Stimulated activated CD8-positive, alpha-beta memory T cell treated with anti-CD3 and anti-CD28 coated beads, Interleukin-7, amount 100 ng/mL, for 24 hours (primary cell): ENCODE measurements at regions not wholly inside any gene's neighbourhood (a gene's known extent, or its start where the extent isn't known, plus 50 kb on each side); places are given as distances from the start of the nearest gene placed in this dataset.

ENCODE experiments used
- DNase-seq: peaks from one replicate; pipeline ENCODE4 v3.0.0-alpha.2; 2020; ENCODE audit warnings: low read depth

- DNase-seq = no peak
These were observed 178.0 kb downstream of the PRDM2 start for GRCh38 chr1:13878021-13878420.

- DNase-seq = no peak
These were observed 178.5 kb downstream of the PRDM2 start for GRCh38 chr1:13878451-13878850.

DNA sequence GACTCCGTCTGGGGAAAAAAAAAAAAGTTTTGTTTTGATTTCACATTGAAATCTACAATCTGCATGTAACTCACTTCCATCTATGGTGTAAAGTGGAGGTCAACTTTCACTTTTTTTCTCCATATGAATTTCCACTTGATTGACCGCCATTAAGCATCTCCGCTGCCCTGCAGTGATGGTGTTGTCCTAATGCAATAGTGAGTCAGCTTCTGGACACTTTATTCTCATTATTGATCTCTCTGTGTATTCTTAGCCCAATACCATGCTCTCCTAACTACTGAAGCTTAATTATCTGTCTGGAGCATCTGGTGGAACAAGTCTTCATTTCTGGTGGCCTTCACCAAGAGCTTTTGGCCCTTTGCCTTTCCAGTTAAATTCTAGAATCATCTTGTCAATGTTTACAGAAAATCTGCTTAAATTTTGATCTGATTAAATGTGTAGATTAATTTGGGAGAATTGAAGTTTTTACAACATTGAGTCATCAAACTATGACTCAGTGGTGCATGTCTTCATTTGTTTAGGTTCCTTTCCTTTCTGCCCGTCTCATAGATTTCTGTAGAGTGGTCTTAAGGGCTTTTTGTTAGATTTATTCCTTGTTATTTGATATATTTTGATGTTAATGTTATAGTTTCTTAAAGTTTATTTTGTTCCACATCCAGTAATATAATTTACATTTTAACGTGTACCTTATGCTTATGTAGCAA is 181.5 kb downstream of the PRDM2 start:
- DNase-seq = no peak

- no peak for DNase-seq
These were observed 188.5 kb downstream of the PRDM2 start for GRCh38 chr1:13888351-13888986.

DNA sequence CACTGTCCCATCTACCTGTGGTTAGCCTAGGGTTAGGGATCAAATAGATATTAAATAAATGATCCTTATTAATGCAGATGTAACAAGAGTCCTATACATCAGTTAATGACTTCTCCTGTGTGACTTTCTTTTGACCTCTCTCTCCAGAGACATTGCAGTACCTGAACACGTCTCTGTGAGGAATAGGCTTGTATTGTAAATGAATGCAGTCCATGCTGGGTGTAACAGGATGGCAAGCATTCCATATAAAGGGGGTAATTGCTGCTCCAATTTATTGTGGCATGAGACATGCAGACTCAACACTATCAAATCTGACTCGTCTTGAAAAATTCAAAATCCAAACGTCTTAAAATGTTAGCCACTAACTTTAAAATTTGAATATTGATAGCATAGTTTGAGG is 189.5 kb downstream of the PRDM2 start:
- no peak for DNase-seq

- DNase-seq = no peak
These were observed 190.8 kb downstream of the PRDM2 start for GRCh38 chr1:13890766-13891165.

DNA sequence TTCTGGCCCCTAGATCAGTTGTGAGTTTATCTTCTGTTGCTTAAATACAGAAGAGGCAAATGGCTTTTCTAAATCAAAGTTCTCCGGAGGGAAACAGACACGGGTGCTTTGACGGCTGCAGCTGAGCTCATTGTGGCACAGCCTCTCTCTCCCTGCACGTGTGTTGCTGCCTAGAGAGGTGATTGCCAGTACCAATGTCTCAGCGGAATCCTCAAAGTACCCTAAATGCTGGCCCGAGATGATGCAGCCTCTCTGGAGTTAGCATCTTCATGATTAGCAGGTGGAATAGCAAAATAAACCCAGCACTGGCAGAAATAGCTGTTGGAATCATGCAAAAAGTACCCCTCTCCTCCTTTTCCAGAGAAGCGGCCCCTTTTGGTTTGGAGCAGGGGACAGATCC is 192.2 kb downstream of the PRDM2 start:
- DNase-seq = no peak

DNA sequence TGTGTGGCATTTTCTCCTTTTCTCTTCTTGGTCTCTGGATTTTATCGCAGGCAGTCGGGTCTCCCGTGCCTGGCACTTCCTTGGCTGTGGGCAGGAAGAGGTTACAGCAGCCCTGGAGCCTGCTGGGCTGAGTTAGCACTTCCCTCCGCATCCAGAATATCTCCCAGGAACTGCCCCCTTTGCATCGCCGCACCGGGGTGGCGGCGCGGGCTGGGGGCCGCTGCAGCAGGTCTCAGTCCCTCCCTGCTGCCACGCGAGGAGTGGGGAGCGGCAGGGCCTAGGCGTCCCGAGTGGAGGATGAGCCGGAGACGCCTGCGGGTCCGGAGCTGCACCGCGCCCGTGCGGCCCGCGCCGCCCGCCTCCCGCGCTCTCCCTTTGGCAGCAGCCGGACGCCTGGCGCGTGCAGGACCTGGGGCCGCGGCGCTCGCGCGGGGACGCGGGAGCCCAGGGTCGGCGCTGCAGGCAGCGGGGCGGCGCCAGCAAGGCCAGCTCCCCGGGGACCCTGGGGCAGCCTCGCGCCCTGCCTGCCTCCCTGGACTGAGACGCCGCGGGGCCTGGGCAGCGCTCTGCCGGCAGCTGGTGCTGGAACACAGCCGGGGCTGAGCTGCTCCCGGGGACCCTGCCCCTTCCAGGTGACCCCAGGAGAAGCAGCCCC is 192.8 kb downstream of the PRDM2 start:
- DNase-seq = no peak

GRCh38 chr1:13893409-13893821 is 193.4 kb downstream of the PRDM2 start:
- no peak for DNase-seq

DNA sequence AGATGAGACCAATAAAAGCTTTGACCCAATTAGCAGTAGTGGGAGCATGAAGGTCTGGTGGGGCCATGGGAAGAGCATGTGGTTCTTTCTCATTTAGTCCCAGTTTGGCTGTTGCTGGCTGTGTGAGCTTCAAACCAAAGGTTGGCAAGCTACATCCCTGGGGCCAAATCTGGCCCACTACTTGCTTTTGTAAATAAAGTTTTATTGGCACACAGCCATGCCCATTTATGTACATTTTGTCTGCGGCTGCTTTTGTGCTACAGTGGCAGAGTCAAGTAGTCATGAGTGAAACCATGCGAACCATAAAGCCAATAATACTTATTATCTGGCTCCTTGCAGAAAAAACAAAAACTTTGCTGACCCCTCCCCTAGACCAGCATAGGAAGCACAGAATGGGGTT is 196.9 kb downstream of the PRDM2 start:
- no peak for DNase-seq

- no peak for DNase-seq
These were observed 198.4 kb downstream of the PRDM2 start for GRCh38 chr1:13898406-13898805.

DNA sequence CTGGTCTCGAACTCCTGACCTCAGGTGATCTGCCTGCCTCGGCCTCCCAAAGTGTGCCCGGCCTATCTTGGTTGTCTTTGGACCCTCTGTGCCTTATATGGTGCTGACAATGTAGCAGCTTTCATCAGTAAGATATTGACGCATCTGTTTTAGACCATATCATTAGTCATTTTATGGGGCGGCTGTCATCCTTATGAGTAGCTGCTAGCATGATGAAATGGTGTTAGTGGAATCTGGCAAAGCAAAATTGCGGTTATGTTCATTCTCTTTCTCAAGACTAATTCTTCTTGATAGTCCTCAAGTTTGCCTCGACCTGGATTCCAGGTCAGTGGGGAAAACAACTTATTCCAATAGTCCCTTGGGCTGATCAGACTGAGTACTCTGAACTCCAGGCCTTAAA is 199.9 kb downstream of the PRDM2 start:
- no peak for DNase-seq

DNA sequence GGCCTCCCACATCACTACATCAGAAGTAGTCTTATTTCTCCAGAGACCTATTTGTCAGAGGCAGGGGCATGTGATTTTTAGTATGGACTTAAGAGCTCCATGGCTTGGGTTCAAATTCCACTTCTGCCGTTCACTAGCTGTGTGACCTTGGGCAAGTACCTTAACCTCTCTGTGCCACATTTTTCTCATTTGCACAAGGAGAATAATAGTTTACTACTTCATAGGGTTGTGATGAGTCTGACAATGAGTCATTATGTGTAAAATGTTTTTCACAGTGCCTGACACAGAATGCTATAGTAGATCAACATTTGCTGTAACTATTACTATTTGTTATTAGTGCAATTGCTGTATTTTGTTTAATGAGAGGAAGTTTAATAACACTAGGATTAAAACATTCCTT is 200.6 kb downstream of the PRDM2 start:
- DNase-seq = no peak

DNA sequence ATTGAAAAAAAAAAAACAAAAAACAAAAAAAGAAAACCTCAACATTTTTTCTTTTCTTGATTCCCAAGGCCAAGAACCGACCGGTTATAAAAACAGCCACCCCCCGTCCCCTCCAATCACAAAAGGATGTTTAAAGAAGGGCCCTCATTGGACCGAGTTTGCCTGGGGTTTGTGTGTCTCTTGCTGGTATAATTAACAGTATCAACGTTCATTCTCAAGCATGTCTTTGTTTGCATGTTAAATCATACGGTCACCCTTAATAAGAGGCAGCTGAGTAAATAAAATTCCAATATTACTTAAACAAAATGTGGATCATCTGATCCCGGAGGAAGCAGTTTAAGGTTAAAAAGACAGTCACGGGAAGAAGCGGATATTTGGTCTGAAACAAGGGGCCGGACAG is 201.1 kb downstream of the PRDM2 start:
- DNase-seq = no peak

DNA sequence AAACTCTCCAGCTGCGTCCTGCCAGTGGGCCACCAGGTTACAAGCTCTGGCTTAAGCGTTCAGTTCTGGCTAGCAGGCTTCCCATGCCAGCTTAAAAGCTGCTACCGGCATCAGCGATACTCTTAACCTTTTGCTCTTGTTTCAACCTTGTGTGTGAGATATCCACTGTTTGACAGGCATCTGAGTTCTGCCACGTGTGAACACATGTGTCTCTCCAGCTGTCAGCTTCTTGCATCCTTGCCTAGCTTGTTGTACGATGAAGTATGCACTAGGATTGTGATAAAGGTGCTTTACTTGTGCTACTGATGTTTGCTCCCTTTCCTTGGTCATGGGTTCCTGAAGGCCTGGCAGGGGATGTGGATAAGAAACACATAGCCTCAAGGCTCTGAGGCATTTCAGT is 201.6 kb downstream of the PRDM2 start:
- no peak for DNase-seq

GRCh38 chr1:13908128-13908527 is 208.1 kb downstream of the PRDM2 start:
- no peak for DNase-seq

- DNase-seq = no peak
These were observed 212.0 kb downstream of the PRDM2 start for GRCh38 chr1:13911697-13912619.

- DNase-seq = no peak
These were observed 213.4 kb downstream of the PRDM2 start for GRCh38 chr1:13913396-13913795.

- DNase-seq = no peak
These were observed 216.5 kb downstream of the PRDM2 start for GRCh38 chr1:13916530-13916929.

DNA sequence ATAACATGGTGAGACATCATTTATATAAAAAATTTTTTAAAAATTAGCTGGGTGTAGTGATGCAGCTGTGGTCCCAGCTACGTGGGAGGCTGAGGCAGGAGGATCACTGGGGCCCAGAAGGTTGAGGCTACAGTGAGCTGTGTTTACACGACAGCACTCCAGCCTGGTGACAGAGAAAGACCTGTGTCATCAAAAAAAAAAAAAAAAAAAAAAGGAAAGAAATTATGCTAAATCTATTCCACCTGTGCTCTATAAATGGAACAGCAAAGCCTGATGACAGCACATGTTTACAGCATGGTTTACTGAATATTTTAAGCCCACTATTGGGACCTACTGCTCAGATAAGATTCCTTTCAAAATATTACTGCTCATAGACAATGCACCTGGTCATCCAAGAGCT is 217.6 kb downstream of the PRDM2 start:
- no peak for DNase-seq

GRCh38 chr1:13918862-13919261 is 218.9 kb downstream of the PRDM2 start:
- no peak for DNase-seq

- no peak for DNase-seq
These were observed 221.2 kb downstream of the PRDM2 start for GRCh38 chr1:13921190-13921589.
